Hematopoietic multipotent progenitor cell (in vitro differentiated cells): ENCODE measurements at regions not wholly inside any gene's neighbourhood (a gene's known extent, or its start where the extent isn't known, plus 50 kb on each side); places are given as distances from the start of the nearest gene placed in this dataset.
"Not testable (repeated sequence)": the region's sequence is repeated elsewhere in the genome, so short reads cannot be mapped to it uniquely, and the experiment has no call there.

Experiments used
- DNase-seq, 3 donors: peaks; one replicate each; pipeline ENCODE4 v3.0.0-alpha.2; 2011 to 2015; ENCODE audit warnings: low read depth in 2 of 3, low spot score in 2 of 3

DNA sequence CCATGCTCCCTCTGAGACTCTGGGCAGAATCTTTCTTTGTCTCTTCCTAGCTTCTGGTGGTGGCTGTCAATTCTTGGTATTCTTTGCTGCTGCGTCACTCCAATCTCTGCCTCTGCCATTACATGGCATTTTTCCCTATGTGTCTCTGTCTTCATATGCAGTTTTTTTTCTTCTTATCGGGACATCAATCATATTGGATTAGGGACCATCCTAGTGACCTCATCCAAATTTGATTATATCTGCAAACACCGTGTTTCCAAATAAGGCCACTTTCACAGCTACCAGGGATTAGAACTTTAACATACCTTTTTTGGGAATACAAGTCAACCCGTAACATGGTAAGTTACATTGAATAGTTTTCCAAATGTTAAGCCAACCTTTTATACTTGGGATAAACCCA, 358.2 kb upstream of the FRG2C start:
- no peak for DNase-seq

DNA sequence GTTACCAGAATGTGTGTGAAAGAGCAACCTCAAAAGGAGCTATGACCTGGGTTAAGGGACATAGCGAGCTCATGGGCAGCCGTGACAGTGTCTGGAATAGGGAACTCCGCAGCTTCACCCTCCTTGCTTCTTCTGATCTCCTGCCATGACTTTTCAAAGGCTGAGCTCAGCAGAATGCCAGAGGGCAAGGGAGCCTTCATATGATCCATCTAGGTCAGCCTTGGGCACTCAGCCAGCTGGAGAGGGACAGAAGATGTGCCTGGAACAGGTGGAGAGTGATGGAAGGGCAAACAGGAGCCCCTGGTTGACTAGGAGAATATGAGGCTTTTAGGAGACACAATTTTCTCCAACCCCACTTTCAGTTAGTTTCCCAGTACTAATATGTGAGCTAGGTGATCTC, 352.8 kb upstream of the FRG2C start:
- DNase-seq = not testable (repeated sequence)

DNA sequence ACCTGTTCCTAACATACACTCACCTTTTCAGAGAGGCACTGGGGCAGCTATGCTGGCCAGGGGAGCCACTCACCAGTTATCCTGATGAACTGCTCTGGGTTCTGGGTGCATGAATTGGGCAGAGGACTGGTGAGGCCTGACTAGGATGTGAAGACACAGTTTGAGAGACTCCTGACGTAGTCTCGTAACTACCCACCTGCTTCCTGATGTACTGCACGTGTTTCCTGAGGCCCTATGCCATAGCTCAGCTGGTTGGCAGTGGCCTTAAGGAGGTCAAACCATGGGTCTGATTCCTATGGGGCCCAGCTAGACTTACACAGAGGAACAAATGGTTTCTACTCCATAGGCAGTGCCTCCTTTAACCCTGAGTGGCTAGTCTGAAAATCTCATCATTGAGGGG, 351.7 kb upstream of the FRG2C start:
- DNase-seq = peak in 2 of 3 donors; percentile 14 to 46

DNA sequence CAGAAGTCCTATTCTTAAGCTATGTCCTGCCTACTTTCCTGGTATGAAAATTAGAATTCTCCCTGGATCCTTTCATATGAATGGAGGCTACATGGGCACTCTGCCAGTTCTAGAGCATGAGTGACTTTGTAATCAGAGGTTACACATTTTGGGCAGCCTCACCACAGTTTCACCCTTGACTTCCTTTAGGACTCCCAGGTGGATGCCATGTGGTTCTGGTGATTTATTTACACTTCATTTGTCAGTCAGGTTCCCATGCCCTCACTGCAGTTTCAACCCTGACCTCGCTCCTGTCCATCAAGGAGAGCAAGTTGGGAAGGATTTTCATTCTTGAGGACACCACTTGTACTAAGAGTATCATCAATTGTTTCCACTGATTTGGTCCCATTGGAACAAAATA, 344.4 kb upstream of the FRG2C start:
- DNase-seq = peak in 2 of 3 donors; percentile 17 to 70

DNA sequence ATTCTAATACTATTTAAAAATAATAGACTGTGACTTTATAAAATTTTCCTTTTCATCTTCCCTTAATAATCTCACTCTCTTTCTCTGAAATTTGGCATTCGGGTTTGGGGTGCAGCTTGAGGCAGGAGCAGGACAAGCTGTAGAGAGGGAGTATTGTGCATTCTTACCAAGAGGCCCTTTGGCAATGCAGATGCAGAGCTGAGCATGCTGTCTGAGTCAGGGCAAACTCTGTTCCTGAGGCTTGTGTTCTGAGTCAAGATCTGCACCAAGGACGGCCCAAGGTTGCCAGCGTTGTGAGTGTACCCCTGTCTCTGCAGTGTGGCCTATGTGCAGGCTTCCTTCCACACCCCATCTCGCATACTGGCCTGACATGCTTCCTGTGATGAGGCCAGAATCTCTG, 343.8 kb upstream of the FRG2C start:
- no peak for DNase-seq

DNA sequence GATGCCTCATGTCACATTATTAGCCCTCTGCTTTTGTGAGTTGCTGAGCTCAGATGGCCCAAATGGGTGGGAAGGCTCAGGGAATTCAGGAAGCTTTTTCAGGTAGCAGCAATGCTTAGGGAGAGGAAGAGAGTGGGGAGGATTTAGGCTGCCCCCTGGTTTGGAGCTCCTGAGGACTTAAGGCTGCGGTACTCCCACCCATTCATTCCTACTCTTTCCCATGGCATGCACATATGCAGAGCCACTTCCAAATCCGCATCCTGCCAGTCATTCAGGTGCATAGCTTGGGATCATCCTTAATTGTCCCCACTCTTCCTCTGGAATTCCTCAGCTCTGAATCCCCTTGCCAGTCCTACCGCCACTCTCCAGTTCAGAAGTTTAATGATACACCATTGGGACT, 343.1 kb upstream of the FRG2C start:
- DNase-seq = no peak

DNA sequence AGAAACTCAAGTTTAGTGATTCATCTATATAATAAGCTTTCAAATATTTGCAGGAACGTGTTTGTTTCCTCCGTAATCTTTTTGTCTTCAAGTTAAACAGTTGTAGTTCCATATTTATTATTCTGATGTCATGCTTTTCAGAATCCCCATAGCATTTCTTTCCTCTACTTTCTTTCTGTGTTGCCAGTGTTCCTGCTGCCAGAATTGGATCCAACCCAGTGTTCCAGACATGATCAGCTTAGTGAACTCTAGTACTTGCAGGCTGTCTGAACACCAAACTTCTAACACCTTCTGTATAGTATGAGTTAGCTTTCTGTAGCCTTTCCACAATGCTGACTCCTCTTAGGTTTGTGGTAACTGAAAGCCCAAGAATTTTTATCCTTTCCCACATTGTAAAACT, 340.2 kb upstream of the FRG2C start:
- DNase-seq = not testable (repeated sequence)

DNA sequence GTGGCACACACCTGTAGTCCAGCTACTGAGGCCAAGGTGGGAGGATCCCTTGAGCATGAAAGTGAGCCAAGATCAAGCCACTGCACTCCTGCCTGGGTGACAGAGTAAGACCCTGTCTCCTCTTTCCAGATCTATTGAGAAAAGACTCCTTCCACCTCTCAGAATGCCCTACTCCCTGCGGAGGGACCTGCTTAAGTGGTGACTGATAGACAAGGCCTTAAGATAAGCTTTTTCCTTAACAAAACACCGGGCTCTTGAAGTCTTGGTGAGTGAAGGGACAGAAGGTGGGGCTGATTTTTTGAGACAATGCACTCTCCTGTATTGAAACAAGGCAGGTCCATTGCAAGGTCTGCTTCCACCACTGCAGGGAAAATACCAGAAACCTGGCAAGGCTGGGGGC, 338.4 kb upstream of the FRG2C start:
- DNase-seq = no peak

DNA sequence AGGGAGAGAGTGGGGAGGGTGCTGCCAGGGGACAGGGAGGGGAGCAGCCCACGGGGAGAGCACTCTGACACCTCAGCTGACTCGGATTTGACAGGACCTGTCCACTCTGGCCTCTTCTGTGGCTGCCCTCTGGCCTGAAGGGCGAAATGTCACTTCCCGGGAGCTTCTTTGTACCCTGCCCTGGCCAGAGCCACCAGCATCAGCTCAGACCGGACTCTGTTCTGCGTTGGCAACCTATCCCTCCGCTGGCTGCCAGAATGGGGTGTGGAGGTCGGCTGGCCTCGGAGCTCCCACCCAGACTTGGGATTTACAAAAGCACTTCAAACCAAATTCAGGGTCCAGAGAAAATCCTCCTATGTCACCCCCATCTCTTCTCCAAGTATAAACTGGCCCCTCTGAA, 336.7 kb upstream of the FRG2C start:
- DNase-seq = no peak

DNA sequence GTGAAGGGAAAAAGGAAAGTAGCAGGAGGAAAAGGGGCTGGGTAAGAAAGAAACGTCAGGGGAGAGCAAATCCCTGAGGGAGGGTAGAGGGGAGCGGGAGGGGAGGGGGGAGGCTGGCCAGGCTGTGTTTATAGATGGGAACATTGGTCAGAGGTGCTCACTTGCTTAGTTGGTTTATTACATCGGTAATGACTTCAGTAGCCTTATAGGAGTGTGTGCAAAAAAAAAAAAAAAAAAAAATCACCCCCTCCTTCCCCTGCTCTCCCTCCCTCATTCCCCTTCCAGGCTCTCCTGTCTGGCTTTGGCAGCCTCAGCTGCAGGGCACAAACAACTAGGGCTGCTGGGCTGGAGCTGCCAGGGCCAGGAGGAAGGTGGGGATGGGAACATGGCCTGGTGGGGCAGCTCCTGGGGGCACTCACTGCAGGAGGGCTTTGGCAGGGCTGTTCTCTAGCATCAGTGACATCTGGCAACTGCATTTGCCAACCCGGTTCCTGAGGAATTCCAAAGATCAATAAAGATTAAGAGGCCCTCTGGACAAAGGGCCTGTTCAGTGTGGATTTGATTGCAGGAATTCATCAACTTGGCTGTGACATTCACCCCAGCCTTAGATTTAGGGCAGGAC, 334.5 kb upstream of the FRG2C start:
- DNase-seq = no peak

DNA sequence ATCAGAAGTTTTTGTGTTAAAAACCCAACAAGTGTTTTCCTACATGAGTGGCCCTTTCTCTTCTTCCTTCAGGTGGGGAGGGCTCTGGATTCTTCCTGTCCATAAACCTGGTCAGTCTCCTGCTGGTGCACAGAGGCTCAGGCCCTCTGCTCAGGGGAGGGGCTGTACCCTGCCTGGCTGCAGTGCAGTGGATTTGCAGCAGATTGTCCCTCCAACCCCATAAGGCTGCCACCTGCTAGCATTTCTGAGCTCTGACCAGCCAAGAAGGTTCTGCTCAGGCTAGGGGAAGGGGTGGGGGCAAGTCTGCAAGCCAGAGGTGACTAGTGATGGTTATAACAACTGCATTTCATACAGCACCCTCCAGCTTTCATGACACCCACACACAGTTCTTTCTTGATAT, 333.7 kb upstream of the FRG2C start:
- not testable (repeated sequence) for DNase-seq

DNA sequence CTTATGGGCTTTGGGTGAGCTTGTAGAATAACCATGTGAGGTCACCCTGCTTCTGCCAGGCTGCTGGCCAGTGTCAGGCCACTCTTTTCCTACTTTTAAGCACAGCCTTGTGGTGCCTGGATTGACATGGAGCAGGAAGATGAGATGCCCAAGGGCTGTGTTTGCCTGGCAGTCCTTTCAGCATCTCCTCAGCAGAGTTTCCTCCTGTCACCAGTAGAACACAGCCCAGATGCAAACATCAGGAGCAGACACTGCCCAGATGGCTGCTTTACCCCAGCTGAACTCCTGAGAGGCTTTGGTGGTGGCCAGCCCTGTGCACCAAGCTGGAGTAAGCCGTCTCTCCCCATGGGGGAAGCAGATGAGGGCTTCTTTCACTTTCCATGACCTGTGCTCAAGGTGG, 332.0 kb upstream of the FRG2C start:
- DNase-seq = not testable (repeated sequence)

DNA sequence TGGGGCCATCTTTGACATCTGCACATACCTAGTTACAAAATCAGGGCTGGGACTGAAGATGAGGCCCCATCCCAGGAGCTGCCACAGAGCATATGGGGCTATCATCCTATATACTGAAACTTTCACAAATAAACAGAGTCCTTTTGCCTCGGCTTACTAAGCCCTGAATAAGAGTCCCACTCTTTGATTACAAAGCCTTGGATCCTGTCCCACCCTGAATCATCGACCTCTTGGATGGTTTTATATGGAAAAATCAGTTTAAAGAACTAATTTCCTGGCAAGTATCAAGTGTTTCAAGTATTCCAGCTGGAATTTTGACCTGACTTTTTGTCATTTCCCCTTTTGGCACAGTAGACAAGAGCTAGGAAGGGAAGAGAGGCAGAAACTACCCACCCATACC, 331.3 kb upstream of the FRG2C start:
- DNase-seq = no peak

DNA sequence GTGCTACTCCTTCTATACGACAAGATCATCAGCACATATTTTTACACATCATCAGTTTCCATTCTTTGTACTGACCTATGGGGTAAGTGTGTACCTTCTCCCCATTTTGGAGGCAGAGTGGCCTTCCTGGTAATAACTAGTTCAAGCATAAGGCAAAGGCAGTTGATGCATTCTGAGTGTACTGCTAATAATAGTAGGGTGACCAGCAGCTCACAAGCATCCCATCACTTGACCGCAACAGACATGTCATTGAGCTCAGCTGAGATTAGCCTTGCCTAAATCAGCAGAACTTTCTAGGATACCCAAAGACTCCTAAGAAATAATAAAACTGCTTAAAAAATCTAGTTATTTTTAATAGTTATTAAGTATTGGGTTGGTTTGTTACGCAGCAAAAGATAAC, 329.8 kb upstream of the FRG2C start:
- DNase-seq = no peak

DNA sequence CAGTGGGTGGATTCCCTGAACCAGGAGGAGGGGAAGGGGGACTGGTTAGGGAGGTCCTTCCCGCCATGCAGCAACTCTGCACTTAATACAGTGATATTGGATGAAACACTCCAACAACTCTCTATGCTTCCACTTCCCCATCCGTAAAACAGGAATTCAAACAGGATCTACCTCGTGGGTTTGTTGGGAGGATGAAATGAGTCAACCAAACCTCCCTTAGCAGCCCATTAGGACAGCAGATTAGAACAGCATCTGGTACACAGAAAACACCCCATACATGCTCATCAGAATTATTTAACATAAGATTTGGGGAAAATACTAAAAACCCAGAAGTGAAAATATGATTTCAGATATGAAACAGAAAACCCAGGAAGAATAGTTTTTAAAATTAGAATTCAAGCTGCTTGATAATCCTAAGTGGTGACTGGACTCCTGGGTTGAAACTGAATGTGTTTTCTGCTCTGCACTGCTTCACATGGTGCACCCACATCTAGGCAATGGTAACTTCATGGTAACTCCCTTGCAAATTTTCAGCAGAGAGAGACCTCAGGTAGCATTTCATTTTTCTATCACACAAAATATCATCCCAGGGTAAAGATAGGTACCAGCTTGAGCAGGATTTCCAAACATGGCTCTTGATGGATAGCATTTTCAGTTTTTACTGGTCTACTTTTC, 326.8 kb upstream of the FRG2C start:
- DNase-seq = no peak

DNA sequence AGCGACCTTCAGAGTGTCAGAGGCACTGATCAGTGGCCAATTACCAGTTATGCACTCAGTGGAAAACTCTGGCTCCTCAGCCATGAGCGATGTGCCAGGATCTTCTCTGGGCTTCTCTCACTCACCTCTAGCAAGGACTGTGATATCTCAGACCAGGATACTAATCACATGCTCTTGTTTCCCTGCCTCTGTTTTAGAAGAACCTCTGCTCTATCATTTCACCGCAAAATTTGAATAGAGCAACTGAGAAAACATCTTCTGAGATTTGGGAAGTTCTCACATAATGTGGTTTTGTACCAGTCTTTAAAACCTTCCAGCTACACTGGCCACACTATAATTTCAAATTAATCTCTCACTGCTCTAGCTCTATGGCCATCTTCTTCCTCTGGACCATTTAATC, 325.8 kb upstream of the FRG2C start:
- DNase-seq = no peak

DNA sequence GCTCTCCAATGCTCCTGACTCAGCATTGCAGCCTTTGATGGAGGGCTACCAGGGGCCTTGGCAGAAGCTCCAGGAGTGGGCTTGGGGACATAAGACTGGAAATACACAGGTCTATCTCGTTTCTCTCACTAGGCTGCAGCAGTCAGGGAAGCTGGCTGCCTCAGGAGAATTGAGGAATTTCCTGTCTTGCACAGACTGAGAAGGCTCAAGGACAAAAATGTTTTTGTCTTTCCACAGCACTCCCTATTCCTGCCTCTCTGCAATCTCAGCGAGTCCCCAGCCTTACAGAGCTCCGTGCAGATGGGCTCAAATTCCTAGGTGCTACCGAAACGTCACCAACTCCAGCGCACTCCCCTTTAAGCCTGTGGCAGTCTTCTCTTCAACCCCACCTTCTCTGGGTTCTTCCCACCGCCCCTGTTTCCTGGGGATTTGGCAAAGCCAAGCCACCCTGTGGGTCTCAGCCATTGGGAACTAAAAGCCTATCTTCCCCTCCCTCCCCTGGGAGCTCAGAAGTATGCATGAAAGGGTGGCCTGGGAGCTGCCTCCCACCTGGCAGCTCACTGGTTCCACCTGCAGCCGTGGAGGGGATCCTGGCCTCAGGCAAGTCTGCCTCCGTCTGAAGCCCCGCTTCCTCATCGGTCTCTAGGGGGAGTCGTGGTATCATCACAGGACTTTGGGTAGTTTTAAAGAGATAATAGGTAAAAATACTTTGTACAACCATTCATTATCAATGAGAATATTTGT, 322.6 kb upstream of the FRG2C start:
- peak in 1 of 3 donors; percentile 14 for DNase-seq

DNA sequence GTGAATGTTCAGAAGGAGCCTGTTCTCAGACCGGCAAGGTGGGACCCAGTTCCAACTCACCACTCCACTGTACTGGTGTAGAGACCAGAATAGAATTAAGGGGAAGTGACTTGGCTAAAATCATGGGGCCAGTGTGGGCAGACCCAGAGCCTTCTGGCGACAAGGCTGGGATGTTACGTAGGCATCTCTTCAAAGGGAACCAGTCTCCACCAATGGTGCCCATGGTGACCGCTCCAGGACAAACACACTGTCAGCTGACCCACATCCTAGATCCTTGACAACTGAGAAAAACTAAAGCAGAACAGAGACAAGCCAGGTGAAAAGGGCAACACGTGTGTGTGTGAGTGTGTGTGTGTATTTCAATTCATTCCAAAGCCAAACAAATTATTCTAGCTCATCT, 321.7 kb upstream of the FRG2C start:
- peak in 2 of 3 donors; percentile 65 to 94 for DNase-seq

DNA sequence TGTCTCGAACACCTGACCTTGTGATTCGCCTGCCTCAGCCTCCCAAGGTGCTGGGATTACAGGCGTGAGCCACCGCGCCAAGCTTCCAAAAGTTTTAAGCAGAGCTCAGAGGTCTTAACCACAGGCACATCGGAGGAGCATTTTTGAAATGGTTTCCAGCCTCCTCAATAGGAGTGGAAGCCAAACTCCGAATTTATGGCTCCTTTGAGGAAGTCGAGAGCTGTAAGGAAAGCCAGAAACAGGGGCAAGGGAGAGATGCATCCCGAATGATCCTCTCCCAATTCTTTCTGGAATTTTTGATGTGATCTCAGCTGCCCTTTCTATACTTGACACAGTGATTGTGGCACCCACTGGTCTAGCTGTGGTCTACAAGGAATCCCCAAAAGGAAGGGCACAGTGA, 313.6 kb upstream of the FRG2C start:
- not testable (repeated sequence) for DNase-seq

DNA sequence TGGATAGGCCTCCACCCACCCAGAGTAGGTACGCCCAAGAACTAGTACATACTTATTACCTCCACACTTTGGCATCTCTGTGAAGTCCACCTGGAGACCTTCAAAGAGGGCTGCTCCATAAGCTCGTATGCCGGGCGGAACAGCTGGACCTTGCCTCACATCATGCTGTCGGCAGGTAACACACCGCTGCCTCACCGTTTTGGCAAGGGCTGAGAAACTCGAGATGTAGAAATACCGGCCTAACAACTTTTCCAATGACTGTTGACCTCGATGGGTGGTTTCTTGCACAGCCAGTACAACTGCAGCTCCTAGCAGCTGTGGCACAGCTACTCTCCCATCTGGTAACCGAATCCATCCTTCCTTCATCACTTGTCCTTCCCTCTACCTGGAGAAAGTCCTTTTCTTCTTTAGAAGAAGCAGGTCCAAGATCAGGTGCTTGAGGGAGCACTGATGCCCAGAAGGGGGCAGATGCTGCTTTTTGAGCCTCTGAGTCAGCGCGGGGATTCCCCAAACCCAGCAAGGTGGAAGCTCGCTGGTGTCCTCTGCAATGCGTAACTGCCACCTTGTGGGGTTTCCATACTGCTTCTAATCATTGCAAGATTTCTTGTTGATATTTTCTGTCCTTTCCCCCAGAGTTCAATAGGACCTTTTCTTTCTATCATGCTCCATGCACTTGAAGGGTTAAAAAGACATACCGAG, 301.9 kb upstream of the FRG2C start:
- peak in 2 of 3 donors; percentile 58 to 60 for DNase-seq

DNA sequence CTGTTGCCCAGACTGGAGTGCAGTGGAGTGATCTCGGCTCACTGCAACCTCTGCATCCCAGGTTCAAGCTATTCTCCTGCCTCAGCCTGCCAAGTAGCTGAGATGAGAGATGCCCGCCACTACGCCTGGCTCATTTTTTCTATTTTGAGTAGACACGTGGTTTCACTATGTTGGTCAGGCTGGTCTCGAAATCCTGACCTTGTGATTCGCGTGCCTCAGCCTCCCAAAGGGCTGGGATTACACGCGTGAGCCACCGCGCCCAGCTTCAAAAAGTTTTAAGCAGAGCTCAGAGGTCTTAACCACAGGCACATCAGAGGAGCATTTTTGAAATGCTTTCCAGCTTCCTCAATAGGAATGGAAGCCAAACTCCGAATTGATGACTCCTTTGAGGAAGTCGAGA, 291.2 kb upstream of the FRG2C start:
- not testable (repeated sequence) for DNase-seq
